GM12878 (cell line): ENCODE measurements at regions not wholly inside any gene's neighbourhood (a gene's known extent, or its start where the extent isn't known, plus 50 kb on each side); places are given as distances from the start of the nearest gene placed in this dataset.

Experiments used
- ATAC-seq: fragments of 200-7000 bp; cut with Tn5 transposase; 3 replicates; pipeline ENCODE4 v1.9.1; 2020; ENCODE audit warnings: mild to moderate bottlenecking, moderate library complexity
- BruUV-seq: library from RNA; stranded (reverse); fragments of 400-500 nt; replicated peaks from 2 replicates; lab custom pipeline; 2021; lab: Mats Ljungman, UMichigan
- CTCF ChIA-PET: fragments of 300-600 bp; sonication (Branson Sonifier 250); formaldehyde crosslinking; extraction: SDS; loops from one replicate; lab custom pipeline; 2021; ENCODE audit warnings: inconsistent platforms; lab: Yijun Ruan, JAX
- POLR2A ChIA-PET: fragments of 350-600 bp; formaldehyde crosslinking; extraction: SDS; loops from one replicate; lab custom pipeline; 2021; ENCODE audit warnings: inconsistent platforms; lab: Charles Lee
- RAD21 ChIA-PET: fragments of 300-600 bp; sonication (Branson Sonifier 250); formaldehyde crosslinking; loops from one replicate; lab custom pipeline; 2023; ENCODE audit warnings: antibody characterized with exemption; ENCODE audit not compliant: unreplicated experiment; lab: Charles Lee
- SMC1A ChIA-PET: fragments of 300-600 bp; sonication (Branson Sonifier 250); formaldehyde crosslinking; loops from one replicate; lab custom pipeline; 2023; ENCODE audit not compliant: unreplicated experiment, uncharacterized antibody; lab: Charles Lee
- DNase-seq: peaks from one replicate; pipeline ENCODE4 v3.0.0-alpha.2; 2011; ENCODE audit warnings: low read depth, low spot score
- FAIRE-seq: peaks from 3 replicates; lab custom pipeline; 2011; peaks lifted over from hg19 to GRCh38; lab: Jason Lieb, UNC
- H2AFZ ChIP-seq: 2 replicates; pipeline ENCODE4 v1.6.0; 2011; ENCODE audit warnings: low read depth, low read length, control low read depth; ENCODE audit not compliant: control insufficient read depth
- H3K27ac ChIP-seq: 2 replicates; pipeline ENCODE4 v1.5.1; 2011; ENCODE audit warnings: control low read depth; ENCODE audit not compliant: control insufficient read depth, insufficient read depth
- H3K27me3 ChIP-seq, 2 experiments: replicated peaks in 1 of 2; 2 replicates each; pipeline versions ENCODE4 v1.6.0 to v1.6.1; 2011; ENCODE audit warnings: low read length in 1 of 2; ENCODE audit not compliant: control insufficient read depth in 2 of 2, insufficient read depth in 2 of 2
- H3K36me3 ChIP-seq, 2 experiments: 2 replicates each; pipeline ENCODE4 v1.5.1; 2011; ENCODE audit warnings: low read length in 1 of 2; ENCODE audit not compliant: control insufficient read depth in 2 of 2, insufficient read depth in 2 of 2
- H3K4me1 ChIP-seq: 2 replicates; pipeline ENCODE4 v1.6.1; 2011; ENCODE audit warnings: mild to moderate bottlenecking, low read length, moderate library complexity, mixed read lengths; ENCODE audit not compliant: control insufficient read depth, insufficient read depth
- H3K4me2 ChIP-seq: 2 replicates; pipeline ENCODE4 v1.6.0; 2011; ENCODE audit warnings: control low read depth; ENCODE audit not compliant: control insufficient read depth, insufficient read depth
- H3K4me3 ChIP-seq: fragments of 200-600 bp; sonication (generic); 2 replicates; pipeline ENCODE4 v1.5.1; 2016
- H3K79me2 ChIP-seq: 2 replicates; pipeline ENCODE4 v1.6.0; 2011; ENCODE audit warnings: low read length; ENCODE audit not compliant: control insufficient read depth, insufficient read depth
- H3K9ac ChIP-seq: 2 replicates; pipeline ENCODE4 v1.8.0; 2011; ENCODE audit warnings: low read length, control low read depth, mixed read lengths; ENCODE audit not compliant: control insufficient read depth, insufficient read depth
- H3K9me3 ChIP-seq: replicated peaks from 3 replicates; pipeline ENCODE4 v1.5.1; 2011; ENCODE audit warnings: mild to moderate bottlenecking, low read length; ENCODE audit not compliant: control insufficient read depth, insufficient read depth
- H4K20me1 ChIP-seq: 2 replicates; pipeline ENCODE4 v1.6.0; 2011; ENCODE audit not compliant: control insufficient read depth, insufficient read depth
- CBX3 ChIP-seq: fragments of 200-600 bp; sonication (generic); IDR thresholded peaks from 2 replicates; pipeline ENCODE4 v1.6.1; 2016; ENCODE audit warnings: low read depth, borderline replicate concordance
- CEBPB ChIP-seq, 2 experiments: fragments of 150-350 bp in 1 of 2; IDR thresholded peaks; 2 replicates each; pipeline ENCODE4 v1.6.1; 2012 to 2014; ENCODE audit warnings: low read depth in 2 of 2, low read length in 2 of 2, borderline replicate concordance in 1 of 2, inconsistent platforms in 1 of 2
- HDAC6 ChIP-seq: fragments of 200-600 bp; sonication (generic); IDR thresholded peaks from one replicate; pipeline ENCODE4 v1.8.0; 2017; ENCODE audit warnings: antibody characterized with exemption; ENCODE audit not compliant: unreplicated experiment
- HDGF ChIP-seq: fragments of 450-650 bp; IDR thresholded peaks from 2 replicates; pipeline ENCODE4 v1.6.1; 2016; ENCODE audit warnings: antibody characterized with exemption
- POLR2AphosphoS2 ChIP-seq: IDR thresholded peaks from 2 replicates; pipeline ENCODE4 v1.6.1; 2011; ENCODE audit warnings: low read depth, mild to moderate bottlenecking, low read length, improper control_type of control experiment, moderate library complexity
- SIN3A ChIP-seq: IDR thresholded peaks from 2 replicates; pipeline ENCODE4 v1.6.1; 2012; ENCODE audit warnings: low read depth, low read length, improper control_type of control experiment
- SRF ChIP-seq, 2 experiments: IDR thresholded peaks; 2 replicates each; pipeline ENCODE4 v1.6.1; 2011; ENCODE audit warnings: low read depth in 2 of 2, low read length in 2 of 2, mild to moderate bottlenecking in 1 of 2, moderate library complexity in 1 of 2
- WGBS: methylation state at CpG from one replicate; pipeline ENCODE4 v1.1.6; 2016; ENCODE audit warnings: low lambda C conversion rate; ENCODE audit not compliant: insufficient replicate concordance, insufficient coverage; ENCODE audit errors: missing lambda C conversion rate; 5-methylcytosine and 5-hydroxymethylcytosine counted together
- in situ Hi-C: fragments of 300-500 bp; cut with MboI; formaldehyde crosslinking; loops from 9 replicates; pipeline ENCODE4 v1.14.3; 2018; ENCODE audit warnings: mixed read lengths
- intact Hi-C: fragments of 100-400 bp; cut with micrococcal nuclease; formaldehyde crosslinking; loops from one replicate; pipeline ENCODE4 v1.14.2; 2022; ENCODE audit not compliant: unreplicated experiment

DNA sequence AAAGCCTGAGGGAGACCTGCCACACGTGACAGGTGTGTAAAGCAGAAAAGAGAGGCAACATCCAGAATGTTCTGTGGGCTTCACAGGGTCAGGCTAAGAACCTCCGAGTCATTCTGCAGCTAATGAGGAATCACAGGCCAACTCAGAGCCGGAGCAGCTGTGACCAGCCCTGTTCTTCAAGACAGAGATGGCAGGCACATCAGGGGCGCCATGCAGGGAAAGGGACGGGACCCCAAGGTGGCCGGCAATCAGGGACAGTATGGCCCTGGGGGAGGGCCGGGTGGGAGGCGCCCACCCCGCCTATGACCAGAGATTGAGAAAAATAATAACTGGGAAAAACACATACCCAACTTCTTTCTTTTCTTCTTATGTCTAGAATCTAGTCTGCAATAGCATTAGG, 316.7 kb upstream of the SALL3 start:
- POLR2A ChIA-PET = no interaction called here

DNA sequence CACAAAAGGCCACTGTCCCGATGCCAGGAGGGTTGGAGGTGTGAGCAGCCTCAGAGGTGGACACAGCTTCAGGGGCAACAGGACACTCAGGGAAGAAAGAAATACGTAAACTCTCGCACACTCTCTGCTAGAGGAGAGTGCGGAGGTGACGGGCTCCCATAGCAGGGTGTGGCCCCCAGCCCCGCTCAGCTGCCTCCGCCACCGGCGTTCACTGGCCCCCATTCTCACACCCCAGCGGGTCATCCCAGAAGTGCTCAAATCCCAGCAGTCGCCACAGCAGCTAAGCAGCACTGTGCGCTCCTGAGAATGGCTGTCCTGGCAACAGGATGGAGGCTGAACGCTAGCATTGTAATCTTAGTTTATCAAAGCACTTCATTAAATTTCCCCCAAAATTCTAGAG, 315.6 kb upstream of the SALL3 start:
- Histone ChIP-seq H4K20me1 (no peaks in the 10 kb centered on the region), H3K79me2 (no peaks in the 10 kb centered on the region), H2AFZ (no peak overlapping the region), H3K4me3 (no peak overlapping the region), H3K4me2 (no peak overlapping the region), H3K9ac (no peak overlapping the region), H3K27ac (no peak overlapping the region), H3K4me1 (no peaks in the 10 kb centered on the region), H3K9me3 (peaks cover 2% of the 10 kb centered on the region; the same call in 1 of the 3 replicates), H3K27me3 (no peaks in the 10 kb centered on the region), H3K36me3 (no peaks in the 10 kb centered on the region)
- no peak for FAIRE-seq
- no peak for DNase-seq
- in situ Hi-C loops (no loop called here), intact Hi-C loops (no loop called here)
- TF ChIP-seq CBX3 = no peak
- TF ChIP-seq SRF (IDR thresholded peaks at IDR 0.05; ENCODE audit: low read depth in 2 of 2, low read length in 2 of 2) = no peak
- ATAC-seq = no peak
- ChIA-PET POLR2A (no interaction called here), RAD21 (no interaction called here), SMC1A (no interaction called here), CTCF (no interaction called here)
- WGBS = 35% methylated on average over 9 of the region's 13 CpGs
- BruUV-seq = no TSS peak

More for the DNA sequence above, 316.7 kb upstream of the SALL3 start:
- 35% methylated on average over 9 of the region's 9 CpGs for WGBS
- no peaks in the 10 kb centered on the region for H4K20me1 ChIP-seq
- TF ChIP-seq HDAC6 = no peak
- TF ChIP-seq CEBPB (IDR thresholded peaks at IDR 0.05; ENCODE audit: borderline replicate concordance in 1 of 2, low read depth in 2 of 2, low read length in 2 of 2) = no peak
- TF ChIP-seq POLR2AphosphoS2 = no peak
- no peak for TF ChIP-seq SIN3A
- no peak for TF ChIP-seq HDGF
- TF ChIP-seq SRF (IDR thresholded peaks at IDR 0.05; ENCODE audit: low read depth in 2 of 2, low read length in 2 of 2) = no peak
- TF ChIP-seq, all 136 proteins: peak for 0
- no peak for ATAC-seq
- Histone ChIP-seq H3K36me3 (no peaks in the 10 kb centered on the region), H3K4me3 (no peak overlapping the region), H3K9me3 (peaks cover 2% of the 10 kb centered on the region; the same call in 1 of the 3 replicates), H3K27ac (no peak overlapping the region), H3K4me2 (no peak overlapping the region), H3K27me3 (no peaks in the 10 kb centered on the region), H2AFZ (no peak overlapping the region), H3K4me1 (no peaks in the 10 kb centered on the region), H3K79me2 (no peaks in the 10 kb centered on the region), H3K9ac (no peak overlapping the region)
- no peak for FAIRE-seq
- ChIA-PET SMC1A (no interaction called here), CTCF (no interaction called here), RAD21 (no interaction called here)
- DNase-seq = no peak
- intact Hi-C loops (no loop called here), in situ Hi-C loops (no loop called here)
- BruUV-seq = no TSS peak
